ENCODE measurements at regions not wholly inside any gene's neighbourhood (a gene's known extent, or its start where the extent isn't known, plus 50 kb on each side); places are given as distances from the start of the nearest gene placed in this dataset.

GRCh38 chr21:23585419-23585818 lies 2021.9 kb downstream of the MRPL39 start:
- Mint-ChIP-seq H3K27ac (ENCODE audit: unreplicated experiment) (no peak overlapping the region), H3K27me3 (ENCODE audit: low read depth, unreplicated experiment) (no peaks in the 10 kb centered on the region), H3K9me3 (ENCODE audit: unreplicated experiment) (no peaks in the 10 kb centered on the region), H3K4me3 (ENCODE audit: unreplicated experiment) (no peak overlapping the region), H3K4me1 (ENCODE audit: low read depth, unreplicated experiment) (no peaks in the 10 kb centered on the region), H3K36me3 (ENCODE audit: low read depth, unreplicated experiment) (no peaks in the 10 kb centered on the region)
- H4K20me1 ChIP-seq (ENCODE audit: insufficient read depth, low read length), result no peaks in the 10 kb centered on the region
- no peak overlapping the region for H3K27ac ChIP-seq (ENCODE audit: low read depth, low read length)
- no peaks in the 10 kb centered on the region for H3K79me2 ChIP-seq (ENCODE audit: insufficient read depth, low read length)
- H3K9me3 ChIP-seq (ENCODE audit: insufficient read depth, low read depth, low read length), result no peaks in the 10 kb centered on the region
- no peaks in the 10 kb centered on the region for H3K27me3 ChIP-seq (ENCODE audit: insufficient read depth, low read length)
- no peak overlapping the region for H3K4me2 ChIP-seq (ENCODE audit: low read length)
- TF ChIP-seq CTCF (IDR thresholded peaks at IDR 0.05; ENCODE audit: insufficient read depth, low read depth, low read length) (no peak), EZH2 (IDR thresholded peaks at IDR 0.05; ENCODE audit: insufficient read depth, low read length) (no peak)
- no peaks in the 10 kb centered on the region for H3K4me1 ChIP-seq (ENCODE audit: insufficient read depth, low read length)
- DNase-seq (ENCODE audit: low read depth), result no peak
- H3K9ac ChIP-seq (ENCODE audit: low read length), result no peak overlapping the region
- H3K36me3 ChIP-seq (ENCODE audit: insufficient read depth, low read length), result no peaks in the 10 kb centered on the region
- no peak overlapping the region for H2AFZ ChIP-seq (ENCODE audit: low read depth, low read length)
- H3K4me3 ChIP-seq (ENCODE audit: insufficient read depth, low read depth, low read length), result no peak overlapping the region
- FAIRE-seq, result no peak

GRCh38 chr21:23579573-23579972 lies 2027.7 kb downstream of the MRPL39 start:
- Histone ChIP-seq H3K4me2 (ENCODE audit: low read length) (no peak overlapping the region), H3K36me3 (ENCODE audit: insufficient read depth, low read length) (no peaks in the 10 kb centered on the region), H3K9ac (ENCODE audit: low read length) (no peak overlapping the region), H3K4me1 (ENCODE audit: insufficient read depth, low read length) (no peaks in the 10 kb centered on the region), H3K27ac (ENCODE audit: low read depth, low read length) (no peak overlapping the region), H3K79me2 (ENCODE audit: insufficient read depth, low read length) (no peaks in the 10 kb centered on the region), H3K27me3 (ENCODE audit: insufficient read depth, low read length) (no peaks in the 10 kb centered on the region), H4K20me1 (ENCODE audit: insufficient read depth, low read length) (no peaks in the 10 kb centered on the region), H2AFZ (ENCODE audit: low read depth, low read length) (no peak overlapping the region), H3K9me3 (ENCODE audit: insufficient read depth, low read depth, low read length) (peaks cover 3% of the 10 kb centered on the region), H3K4me3 (ENCODE audit: insufficient read depth, low read depth, low read length) (no peak overlapping the region)
- Mint-ChIP-seq H3K4me1 (ENCODE audit: low read depth, unreplicated experiment) (no peaks in the 10 kb centered on the region), H3K9me3 (ENCODE audit: unreplicated experiment) (no peaks in the 10 kb centered on the region), H3K4me3 (ENCODE audit: unreplicated experiment) (no peak overlapping the region), H3K27ac (ENCODE audit: unreplicated experiment) (no peak overlapping the region), H3K27me3 (ENCODE audit: low read depth, unreplicated experiment) (no peaks in the 10 kb centered on the region), H3K36me3 (ENCODE audit: low read depth, unreplicated experiment) (no peaks in the 10 kb centered on the region)
- no peak for TF ChIP-seq CTCF (IDR thresholded peaks at IDR 0.05; ENCODE audit: insufficient read depth, low read depth, low read length)
- TF ChIP-seq EZH2 (IDR thresholded peaks at IDR 0.05; ENCODE audit: insufficient read depth, low read length), result no peak
- FAIRE-seq, result no peak
- no peak for DNase-seq (ENCODE audit: low read depth)

GRCh38 chr21:23578027-23578426 lies 2029.3 kb downstream of the MRPL39 start:
- Histone ChIP-seq H3K79me2 (ENCODE audit: insufficient read depth, low read length) (no peaks in the 10 kb centered on the region), H3K36me3 (ENCODE audit: insufficient read depth, low read length) (no peaks in the 10 kb centered on the region), H3K9me3 (ENCODE audit: insufficient read depth, low read depth, low read length) (peaks cover 3% of the 10 kb centered on the region), H3K27ac (ENCODE audit: low read depth, low read length) (no peak overlapping the region), H2AFZ (ENCODE audit: low read depth, low read length) (no peak overlapping the region), H3K9ac (ENCODE audit: low read length) (no peak overlapping the region), H3K4me2 (ENCODE audit: low read length) (no peak overlapping the region), H4K20me1 (ENCODE audit: insufficient read depth, low read length) (no peaks in the 10 kb centered on the region), H3K4me1 (ENCODE audit: insufficient read depth, low read length) (no peaks in the 10 kb centered on the region), H3K27me3 (ENCODE audit: insufficient read depth, low read length) (no peaks in the 10 kb centered on the region), H3K4me3 (ENCODE audit: insufficient read depth, low read depth, low read length) (no peak overlapping the region)
- Mint-ChIP-seq H3K4me1 (ENCODE audit: low read depth, unreplicated experiment) (no peaks in the 10 kb centered on the region), H3K36me3 (ENCODE audit: low read depth, unreplicated experiment) (no peaks in the 10 kb centered on the region), H3K9me3 (ENCODE audit: unreplicated experiment) (no peaks in the 10 kb centered on the region), H3K27me3 (ENCODE audit: low read depth, unreplicated experiment) (no peaks in the 10 kb centered on the region), H3K4me3 (ENCODE audit: unreplicated experiment) (no peak overlapping the region), H3K27ac (ENCODE audit: unreplicated experiment) (no peak overlapping the region)
- no peak for DNase-seq (ENCODE audit: low read depth)
- FAIRE-seq, result no peak
- TF ChIP-seq CTCF (IDR thresholded peaks at IDR 0.05; ENCODE audit: insufficient read depth, low read depth, low read length), result no peak
- no peak for TF ChIP-seq EZH2 (IDR thresholded peaks at IDR 0.05; ENCODE audit: insufficient read depth, low read length)

Data from astrocyte (in vitro differentiated cells and primary cell).